Peyer's patch (tissue), 4 donors: ENCODE measurements at regions not wholly inside any gene's neighbourhood (a gene's known extent, or its start where the extent isn't known, plus 50 kb on each side); places are given as distances from the start of the nearest gene placed in this dataset.

ENCODE experiments used
- CTCF ChIP-seq, 6 experiments: fragments of 450-650 bp in 4 of 6; fragments of 200-600 bp in 2 of 6; sonication (generic) in 1 of 6; IDR thresholded peaks; one replicate each; pipeline ENCODE4 v1.5.1; 2017 to 2019; ENCODE audit warnings: antibody characterized with exemption in 6 of 6, mild to moderate bottlenecking in 3 of 6, moderate library complexity in 1 of 6
- POLR2A ChIP-seq, 2 donors: fragments of 450-650 bp; IDR thresholded peaks; one replicate each; pipeline ENCODE4 v1.5.1; 2017; ENCODE audit warnings: antibody characterized with exemption in 2 of 2, mild to moderate bottlenecking in 2 of 2, moderate library complexity in 2 of 2

GRCh38 chr7:149635561-149636329 is 137.6 kb downstream of the ZNF467 start:
- no peak for TF ChIP-seq CTCF (IDR thresholded peaks at IDR 0.05)
- TF ChIP-seq POLR2A (IDR thresholded peaks at IDR 0.05), result no peak
